ENCODE measurements at regions not wholly inside any gene's neighbourhood (a gene's known extent, or its start where the extent isn't known, plus 50 kb on each side); places are given as distances from the start of the nearest gene placed in this dataset.

GRCh38 chr13:83117046-83117445 is 765.2 kb downstream of the SLITRK1 start:
- TF ChIP-seq CTCF (IDR thresholded peaks at IDR 0.05) (no peak), POLR2A (IDR thresholded peaks at IDR 0.05) (no peak)
